IPS DF 4.7 (cell line): ENCODE measurements at regions not wholly inside any gene's neighbourhood (a gene's known extent, or its start where the extent isn't known, plus 50 kb on each side); places are given as distances from the start of the nearest gene placed in this dataset.
"Not testable (repeated sequence)": the region's sequence is repeated elsewhere in the genome, so short reads cannot be mapped to it uniquely, and the experiment has no call there.

Source experiments
- DNase-seq: peaks from one replicate; pipeline ENCODE4 v3.0.0-alpha.2; 2013; ENCODE audit warnings: low spot score; ENCODE audit errors: extremely low read depth

DNA sequence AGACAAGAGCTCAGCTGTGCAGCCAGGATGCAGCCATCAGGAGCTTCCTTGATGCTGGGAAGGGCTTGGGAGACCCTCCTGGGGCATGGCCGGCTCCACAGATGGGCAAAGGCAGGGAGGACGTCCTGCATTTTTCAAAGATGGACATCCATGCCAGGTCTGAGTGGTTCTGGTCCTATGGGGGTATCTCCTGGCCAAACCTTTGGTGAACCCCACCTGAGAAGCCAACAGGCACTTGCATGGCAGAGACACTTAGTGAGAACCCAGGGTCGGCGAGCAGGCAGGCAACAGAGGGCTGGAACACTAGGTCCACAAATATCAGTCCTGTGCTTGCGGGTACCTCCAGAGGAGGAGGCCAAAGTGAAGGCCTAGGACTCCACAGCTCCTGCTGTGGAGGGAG, 70.0 kb downstream of the KCTD15 start:
- DNase-seq: no peak

DNA sequence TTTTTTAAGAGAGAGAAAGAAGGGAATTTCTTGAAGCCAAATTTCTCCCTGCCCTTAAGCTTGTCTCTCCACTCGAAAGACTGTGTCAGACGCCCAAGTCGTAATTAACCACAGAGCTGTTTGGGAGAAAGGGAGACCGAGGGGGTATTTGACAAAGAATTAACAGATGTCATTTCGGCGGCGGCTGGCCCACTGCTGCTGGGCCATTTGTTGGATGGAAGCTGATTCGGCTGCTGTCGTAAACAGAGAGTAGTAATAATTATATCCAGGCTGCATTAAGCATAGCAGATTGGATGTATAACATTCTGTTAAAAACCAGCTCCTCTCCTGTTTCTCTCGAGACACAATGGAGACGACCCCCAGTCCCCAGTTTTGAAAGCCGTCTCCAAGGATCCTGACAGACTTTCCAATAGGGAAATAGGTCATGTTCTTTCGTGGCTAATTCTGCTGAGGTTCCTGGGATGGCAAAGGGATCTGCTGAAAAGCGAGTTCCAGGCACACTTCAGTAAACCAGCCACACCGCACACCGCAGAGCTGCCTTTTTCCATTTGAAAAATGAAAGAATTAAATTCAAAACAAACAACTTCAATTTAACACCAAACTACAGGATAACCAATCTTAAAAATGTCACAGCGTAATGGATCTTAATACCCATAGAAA, 71.5 kb downstream of the KCTD15 start:
- no peak for DNase-seq

DNA sequence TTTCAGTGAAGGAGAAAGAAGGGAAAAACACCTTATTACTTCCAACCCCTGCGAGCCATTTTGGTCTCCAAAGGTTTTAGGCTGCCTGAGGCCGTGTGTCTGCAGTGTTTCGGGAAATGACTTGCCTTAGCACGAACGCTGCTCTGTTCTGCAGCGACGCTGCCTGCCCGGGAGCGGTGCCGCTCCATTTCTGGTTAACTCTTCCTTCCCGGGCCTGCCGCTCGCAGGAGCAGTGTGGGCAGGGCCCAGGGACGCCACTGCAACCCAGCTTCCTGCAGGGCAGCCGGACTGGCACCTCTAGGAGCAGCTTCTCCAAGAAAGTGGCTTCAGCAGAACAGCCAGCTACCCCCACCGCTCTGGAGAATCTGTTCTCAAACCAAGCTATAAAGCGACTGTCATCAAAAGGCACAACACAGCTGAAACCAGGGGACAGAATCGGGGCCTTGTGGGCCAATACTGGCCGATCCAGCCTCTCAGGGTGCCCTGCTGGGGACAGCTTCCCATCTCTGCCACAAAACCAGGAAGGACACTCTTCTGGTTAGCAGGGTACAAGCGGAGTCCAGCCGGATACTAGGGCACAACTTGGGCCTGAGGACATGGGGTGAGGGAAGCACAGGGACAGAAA, 72.2 kb downstream of the KCTD15 start:
- DNase-seq: no peak

DNA sequence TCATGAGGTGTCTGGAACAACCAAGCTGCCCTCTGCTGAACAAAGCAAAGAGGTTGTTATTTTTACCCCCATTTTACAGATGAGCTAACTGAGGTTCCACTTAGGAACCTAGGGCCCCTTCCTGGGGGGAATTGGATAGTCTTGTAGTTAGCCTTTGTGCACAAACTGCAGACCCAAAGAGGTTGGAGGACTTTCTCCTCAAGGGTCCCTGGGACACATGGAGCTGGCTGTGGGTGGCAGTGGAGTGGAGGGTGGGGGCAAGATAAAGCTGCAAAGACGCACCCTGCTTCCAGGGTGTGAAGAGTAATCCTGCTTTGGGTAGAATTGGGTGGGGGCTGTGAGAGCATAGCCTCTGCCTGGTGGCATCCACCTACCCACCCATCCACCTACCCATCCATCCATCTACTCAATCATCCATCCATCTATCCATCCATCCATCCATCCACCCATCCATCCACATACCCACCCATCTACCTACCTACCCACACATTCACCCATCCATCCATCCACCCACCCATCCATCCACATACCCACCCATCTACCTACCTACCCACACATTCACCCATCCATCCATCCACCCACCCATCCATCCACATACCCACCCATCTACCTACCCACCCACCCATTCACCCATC, 73.7 kb downstream of the KCTD15 start:
- not testable (repeated sequence) for DNase-seq

DNA sequence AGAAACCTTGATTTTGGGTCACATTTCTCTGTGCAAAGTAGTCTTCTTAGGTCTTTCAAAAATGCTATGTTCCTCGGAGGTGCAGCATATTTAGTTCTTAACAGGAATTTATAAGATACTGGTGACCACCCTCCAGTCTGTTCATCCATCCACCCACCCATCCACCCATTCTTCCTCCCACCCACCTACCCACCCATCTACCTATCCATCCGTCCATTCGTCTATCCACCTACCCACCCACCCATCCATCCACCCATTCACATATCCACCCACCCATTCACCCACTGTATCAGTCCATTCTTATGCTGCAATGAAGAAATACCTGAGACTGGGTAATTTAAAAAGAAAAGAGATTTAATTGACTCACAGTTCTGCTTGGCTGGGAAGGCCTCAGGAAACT, 74.9 kb downstream of the KCTD15 start:
- no peak for DNase-seq

DNA sequence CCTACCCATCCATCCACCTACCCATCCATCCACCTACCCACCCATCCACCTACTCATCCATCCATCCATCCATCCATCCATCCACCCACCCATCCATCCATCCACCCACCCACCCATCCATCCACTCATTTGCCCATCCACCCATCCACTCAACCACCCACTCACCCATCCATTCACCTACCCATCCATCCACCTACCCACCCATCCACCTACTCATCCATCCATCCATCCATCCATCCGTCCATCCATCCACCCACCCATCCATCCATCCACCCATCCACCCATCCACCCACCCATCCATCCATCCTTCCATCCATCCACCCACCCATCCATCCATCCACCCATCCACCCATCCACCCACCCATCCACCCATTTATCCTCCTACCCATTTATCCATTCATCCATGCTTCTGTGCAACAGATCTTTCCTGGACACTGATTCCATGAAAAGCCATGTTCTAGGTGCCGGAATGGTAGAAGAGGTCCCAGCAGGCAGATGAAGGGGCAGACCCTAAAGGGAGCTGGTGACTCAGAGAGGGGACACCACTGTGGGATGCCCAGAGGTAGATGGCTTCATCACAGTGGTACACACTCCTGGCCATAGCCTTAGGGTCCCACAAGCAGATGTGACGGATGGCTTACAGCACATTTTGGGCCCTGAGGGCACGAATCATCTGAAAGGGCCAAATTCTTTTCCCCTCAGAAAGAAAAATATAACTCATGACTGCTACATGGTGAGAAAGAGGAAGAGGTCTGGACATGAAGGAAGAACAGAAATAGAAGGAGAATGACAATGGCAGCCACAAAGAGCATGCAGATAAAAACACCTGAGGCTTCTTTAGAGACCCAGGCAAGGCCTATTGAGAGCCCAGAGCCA, 76.0 kb downstream of the KCTD15 start:
- DNase-seq: no peak

DNA sequence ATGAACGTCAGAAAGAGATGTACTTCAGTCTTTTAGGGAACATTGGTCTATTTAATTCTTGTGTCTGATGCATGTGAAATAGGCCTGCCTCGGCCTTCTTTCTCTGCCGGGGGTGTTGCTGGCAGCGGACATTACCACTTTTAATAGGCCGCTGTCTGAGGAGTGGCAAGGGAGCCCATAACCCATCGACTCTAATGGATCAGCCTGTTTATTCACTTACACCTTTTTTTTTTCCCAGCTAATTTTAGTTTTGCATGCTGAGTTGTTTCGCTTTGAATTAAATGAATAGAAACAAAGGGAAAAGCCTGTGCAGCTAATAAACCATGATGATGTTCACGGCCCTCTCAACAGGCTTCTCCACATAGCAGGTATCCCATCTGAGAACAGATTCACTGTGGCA, 78.4 kb downstream of the KCTD15 start:
- DNase-seq: no peak

DNA sequence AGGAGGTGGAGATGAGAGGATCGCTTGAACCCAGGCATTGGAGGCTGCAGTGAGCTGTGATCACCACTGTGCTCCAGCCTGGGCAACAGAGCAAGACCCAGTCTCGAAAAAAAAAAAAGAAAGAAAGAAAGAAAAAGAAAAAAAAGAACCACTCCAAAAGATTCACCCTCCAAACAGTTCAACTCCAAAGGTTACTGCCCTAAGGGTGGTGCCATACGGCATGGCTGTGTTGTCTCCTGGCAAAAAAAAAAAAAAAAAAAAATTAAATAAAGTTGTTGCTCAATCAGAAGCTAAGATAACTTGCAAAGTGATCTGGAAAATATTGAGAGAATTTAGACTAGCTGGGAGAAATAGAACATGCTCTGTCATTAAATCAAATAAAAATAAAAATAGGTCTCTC, 79.5 kb downstream of the KCTD15 start:
- DNase-seq: no peak

DNA sequence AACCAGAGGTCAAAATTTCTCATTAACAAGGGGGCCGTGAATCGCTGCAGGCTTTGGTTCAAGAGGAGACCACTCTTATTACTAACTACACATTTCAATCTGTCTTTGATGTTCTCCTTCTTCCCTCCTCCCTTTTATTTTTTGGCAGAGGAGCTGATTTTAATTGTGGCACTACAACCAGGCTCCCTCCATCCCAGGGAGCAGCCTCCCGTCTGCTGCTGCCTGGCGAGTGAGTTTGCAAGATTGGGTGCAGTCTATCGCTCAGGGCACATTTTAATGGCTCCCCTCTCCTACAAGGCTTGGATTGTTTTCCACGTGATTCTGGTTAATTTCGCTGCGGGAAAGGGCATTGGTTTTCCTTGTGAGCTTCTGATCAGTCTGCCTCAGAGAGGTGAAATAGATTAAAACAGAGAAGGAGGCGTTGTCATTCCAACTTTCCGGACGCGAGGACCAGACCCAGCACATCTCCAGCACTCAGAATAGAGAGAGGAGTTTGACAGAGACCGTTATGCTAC, 81.4 kb downstream of the KCTD15 start:
- DNase-seq: no peak

DNA sequence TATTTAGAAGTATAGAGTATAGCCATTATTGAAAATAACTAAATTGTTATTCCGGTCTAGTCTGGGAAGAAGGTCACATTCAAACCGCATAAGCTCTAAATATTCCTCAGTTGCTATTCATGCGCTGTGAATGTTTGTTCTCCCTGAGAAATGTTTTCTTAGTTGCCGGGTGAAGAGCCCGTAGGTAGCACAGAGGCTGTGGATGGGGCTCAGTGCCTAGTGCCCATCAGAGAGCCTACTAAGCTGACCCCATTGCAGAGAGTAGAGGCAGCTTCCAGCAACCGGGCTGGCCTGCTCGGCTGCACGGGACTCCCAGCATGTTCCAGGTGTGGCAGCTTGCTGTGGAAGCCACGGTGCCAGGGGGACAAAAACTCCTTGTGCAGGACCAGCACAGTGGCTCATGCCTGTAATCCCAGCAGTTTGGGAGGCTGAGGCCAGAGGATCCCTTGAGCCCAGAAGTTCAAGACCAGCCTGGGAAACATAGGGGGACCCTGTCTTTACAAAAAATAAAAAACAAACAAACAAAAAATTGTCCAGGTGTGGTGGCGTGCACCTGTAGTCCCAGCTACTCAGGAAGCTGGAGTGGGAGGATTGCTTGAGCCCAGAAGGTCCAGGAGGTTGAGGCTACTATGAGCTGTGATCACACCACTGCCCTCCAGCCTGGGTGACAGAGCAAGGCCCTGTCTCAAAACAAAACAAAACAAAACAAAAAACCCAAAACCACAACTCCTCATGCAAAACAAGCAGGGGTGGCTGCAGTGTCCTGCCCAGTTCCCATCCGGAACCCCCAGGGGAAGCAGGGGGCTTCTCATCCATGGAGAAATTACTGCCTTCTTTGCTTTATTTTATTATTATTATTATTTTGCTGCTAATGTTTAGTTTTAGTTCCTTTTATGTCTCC, 82.5 kb downstream of the KCTD15 start:
- DNase-seq: no peak

DNA sequence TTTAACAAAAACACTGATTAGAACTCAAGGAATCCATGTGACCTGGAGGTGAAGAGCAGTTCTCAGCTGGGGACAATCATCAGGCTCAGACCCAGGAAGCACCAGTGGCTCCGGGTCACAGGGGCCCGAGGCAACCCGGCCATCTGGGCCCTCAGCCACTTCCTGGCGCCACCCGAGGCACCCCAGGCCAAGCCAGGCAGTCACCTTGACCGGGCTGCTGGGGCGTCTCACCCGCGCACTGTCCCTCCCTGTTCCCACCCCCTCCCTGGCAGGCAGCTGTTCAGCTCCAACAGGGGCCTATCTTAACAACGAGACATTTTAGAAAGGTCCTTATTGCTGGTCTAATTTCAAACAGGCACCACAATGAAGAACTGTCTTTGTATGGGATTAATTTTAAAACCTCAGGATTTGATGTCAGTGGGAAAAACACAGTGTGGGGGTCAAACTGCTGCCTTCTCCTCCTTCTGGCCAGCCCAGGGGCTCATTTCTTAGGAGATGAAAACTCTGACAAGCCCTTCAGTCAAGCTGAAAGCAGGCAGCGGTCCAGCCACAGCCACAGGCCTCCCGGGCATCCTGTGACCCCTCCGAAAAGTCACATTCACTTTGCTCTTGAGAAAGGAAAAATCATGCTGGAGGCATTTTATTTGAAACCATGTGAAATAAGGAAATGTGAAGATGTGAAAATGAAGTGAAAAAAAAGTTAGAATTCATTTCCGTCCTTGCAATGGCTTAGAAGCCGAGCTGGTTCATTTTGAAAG, 83.3 kb downstream of the KCTD15 start:
- DNase-seq: no peak

DNA sequence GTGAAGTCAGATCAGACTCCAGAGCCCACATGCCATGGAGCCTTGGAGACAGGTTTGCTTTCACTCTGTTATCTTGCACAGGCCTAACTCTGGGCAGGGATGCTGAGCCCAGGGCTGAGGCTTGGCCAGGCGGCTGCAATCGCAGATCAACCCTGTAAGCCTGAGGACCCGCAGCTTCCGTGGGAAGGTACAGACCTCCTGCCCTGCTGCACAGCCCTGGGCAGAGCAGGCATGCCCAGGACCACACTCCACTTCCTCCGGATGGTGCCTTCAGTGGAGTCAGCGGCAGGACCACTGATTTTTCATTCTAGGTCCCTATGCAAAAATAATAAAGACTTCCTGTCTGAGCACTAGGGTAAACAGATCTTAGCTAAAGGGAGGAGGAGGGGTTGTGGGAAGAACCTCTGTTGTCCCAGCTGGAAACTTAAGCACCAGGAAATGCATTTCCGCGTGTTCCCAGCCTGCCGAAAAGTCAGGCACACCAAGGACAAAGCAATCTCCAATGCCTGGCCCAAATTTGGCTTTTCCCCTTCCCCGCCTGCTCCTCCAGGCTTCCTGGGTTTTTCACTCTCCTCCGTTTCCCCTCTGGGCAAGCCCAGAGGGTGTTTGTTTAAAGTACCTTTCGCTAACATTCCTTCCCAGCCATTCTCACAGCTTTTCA, 87.3 kb downstream of the KCTD15 start:
- no peak for DNase-seq

DNA sequence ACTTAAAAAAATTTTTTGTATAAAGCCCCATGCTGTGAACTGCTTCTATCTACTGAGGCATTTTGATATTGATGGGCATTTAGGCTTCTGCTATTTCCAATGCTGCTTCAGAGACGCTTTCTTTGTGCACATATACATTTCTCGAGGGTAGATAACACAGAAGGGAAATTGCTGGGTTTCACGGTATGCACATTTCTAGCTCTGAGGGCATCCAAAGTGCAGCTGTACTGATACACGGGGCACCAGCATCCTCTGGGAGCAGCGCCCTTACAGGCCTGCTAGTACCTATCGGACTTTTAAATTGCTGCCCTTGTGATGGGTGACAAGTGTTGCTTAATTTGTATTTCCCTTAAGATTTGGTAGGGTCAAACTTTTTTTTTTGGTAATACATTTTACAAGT, 88.6 kb downstream of the KCTD15 start:
- DNase-seq: no peak

DNA sequence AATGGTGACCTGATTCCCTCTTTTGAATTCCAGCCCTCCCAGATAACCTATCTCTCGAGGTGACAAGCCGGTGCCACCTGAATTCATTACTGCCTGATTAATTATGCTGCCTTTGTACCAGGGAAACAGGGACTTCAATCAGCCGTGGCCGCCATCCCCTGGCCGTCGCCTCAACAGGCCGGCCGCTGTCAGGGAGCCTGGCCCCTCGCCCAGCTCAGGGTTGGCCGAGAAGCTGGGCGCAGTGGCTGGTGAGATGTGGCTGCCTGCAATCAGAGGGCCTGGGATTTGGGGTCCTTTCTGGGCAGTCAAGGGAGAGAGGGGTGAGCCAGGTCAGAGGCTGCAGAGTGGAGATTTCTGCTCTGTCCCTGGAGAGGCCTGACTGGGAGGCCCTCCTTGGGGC, 91.2 kb downstream of the KCTD15 start:
- no peak for DNase-seq

DNA sequence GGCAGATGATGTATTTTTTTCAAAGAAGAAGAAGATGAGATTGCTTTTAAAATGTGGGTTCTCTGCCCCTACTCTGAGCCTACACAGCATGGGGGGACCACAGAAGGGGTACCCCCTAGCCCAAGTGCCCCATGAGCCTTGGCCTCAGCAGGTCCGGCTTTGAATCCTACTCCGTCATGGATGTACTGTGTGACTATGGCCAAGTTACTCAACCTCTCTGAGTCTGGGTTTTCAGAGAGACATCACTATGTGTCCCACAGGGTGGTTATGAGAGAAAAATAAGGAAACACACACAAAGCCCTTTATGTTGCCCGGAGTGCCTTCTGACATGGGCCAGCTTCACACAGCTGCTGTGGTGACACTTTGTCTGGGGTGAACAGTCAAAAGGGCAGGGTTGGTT, 92.0 kb downstream of the KCTD15 start:
- no peak for DNase-seq

DNA sequence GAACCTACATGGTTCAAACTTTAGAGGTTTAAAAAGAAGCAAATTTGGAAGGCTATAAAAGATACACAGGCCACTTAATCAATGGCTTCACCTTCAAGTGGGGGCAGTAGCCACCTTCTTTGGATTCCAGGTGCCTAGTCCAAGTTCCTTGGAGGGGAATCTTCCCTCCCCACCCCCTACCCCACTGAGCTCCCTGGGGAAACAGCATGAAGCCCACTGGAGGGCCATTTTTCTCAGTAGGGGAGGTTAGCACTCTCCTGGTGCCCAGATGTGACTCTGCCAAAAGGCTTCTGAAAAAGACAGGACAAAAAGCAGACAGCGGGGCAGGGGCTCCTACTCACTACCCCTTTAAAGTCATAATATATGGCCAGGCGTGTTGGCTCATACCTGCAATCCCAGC, 93.9 kb downstream of the KCTD15 start:
- no peak for DNase-seq

DNA sequence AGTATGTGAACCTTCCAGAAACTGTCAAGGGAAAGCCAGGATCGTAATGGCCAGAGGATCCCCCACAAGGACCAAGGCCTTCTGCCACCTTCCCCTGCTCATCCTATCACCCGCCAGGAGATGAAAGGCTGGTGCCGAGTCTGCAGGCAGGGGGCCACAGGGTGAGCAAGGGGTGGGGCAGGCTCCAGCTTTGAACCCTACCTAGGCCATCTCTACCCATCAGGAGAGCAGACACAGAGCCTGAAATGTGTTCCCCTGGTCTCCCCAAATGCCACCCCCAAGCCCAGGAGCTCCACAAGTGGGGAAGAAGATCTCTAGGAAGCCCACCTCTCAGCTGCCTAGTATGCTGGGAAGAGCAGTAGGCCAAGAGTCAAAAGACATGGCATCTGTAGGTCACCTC, 95.1 kb downstream of the KCTD15 start:
- no peak for DNase-seq

DNA sequence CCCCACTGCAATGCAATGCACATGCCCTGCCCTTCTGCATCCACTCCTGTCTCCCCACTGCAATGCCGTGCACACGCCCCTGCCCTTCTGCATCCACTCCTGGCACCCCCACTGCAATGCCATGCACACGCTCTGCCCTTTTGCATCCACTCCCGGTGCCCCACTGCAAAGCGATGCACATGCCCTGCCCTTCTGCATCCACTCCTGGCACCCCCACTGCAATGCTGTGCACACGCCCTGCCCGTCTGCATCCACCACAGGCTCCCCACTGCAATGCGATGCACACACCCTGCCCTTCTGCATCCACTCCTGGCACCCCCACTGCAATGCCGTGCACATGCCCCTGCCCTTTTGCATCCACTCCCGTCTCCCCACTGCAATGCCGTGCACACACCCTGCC, 98.1 kb downstream of the KCTD15 start:
- no peak for DNase-seq

DNA sequence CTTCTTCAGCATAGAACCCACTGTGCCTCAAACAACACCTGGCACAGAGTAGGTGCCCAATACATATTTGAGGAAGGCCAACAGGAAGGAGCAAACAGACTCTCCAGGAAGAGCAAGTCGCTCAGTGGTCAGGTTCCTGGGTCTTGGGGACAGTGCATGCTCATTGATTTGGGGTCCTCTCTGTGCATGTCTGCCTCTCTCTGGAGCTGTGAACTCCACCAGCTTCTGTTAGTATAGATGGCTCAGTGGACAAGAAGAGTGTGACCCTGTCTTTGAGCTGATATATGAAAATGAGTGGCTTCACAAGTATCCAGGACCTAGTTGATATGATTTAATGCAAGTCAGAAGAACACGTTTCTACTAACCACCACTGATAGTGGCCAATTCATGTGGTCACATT, 98.7 kb downstream of the KCTD15 start:
- DNase-seq: no peak
